GM12878 (cell line): ENCODE measurements at regions not wholly inside any gene's neighbourhood (a gene's known extent, or its start where the extent isn't known, plus 50 kb on each side); places are given as distances from the start of the nearest gene placed in this dataset.

Source experiments
- ATAC-seq: fragments of 200-7000 bp; cut with Tn5 transposase; 3 replicates; pipeline ENCODE4 v1.9.1; 2020; ENCODE audit warnings: mild to moderate bottlenecking, moderate library complexity
- BruUV-seq: library from RNA; stranded (reverse); fragments of 400-500 nt; replicated peaks from 2 replicates; lab custom pipeline; 2021; lab: Mats Ljungman, UMichigan
- CTCF ChIA-PET: fragments of 300-600 bp; sonication (Branson Sonifier 250); formaldehyde crosslinking; extraction: SDS; loops from one replicate; lab custom pipeline; 2021; ENCODE audit warnings: inconsistent platforms; lab: Yijun Ruan, JAX
- POLR2A ChIA-PET: fragments of 350-600 bp; formaldehyde crosslinking; extraction: SDS; loops from one replicate; lab custom pipeline; 2021; ENCODE audit warnings: inconsistent platforms; lab: Charles Lee
- RAD21 ChIA-PET: fragments of 300-600 bp; sonication (Branson Sonifier 250); formaldehyde crosslinking; loops from one replicate; lab custom pipeline; 2023; ENCODE audit warnings: antibody characterized with exemption; ENCODE audit not compliant: unreplicated experiment; lab: Charles Lee
- SMC1A ChIA-PET: fragments of 300-600 bp; sonication (Branson Sonifier 250); formaldehyde crosslinking; loops from one replicate; lab custom pipeline; 2023; ENCODE audit not compliant: unreplicated experiment, uncharacterized antibody; lab: Charles Lee
- DNase-seq: peaks from one replicate; pipeline ENCODE4 v3.0.0-alpha.2; 2011; ENCODE audit warnings: low read depth, low spot score
- FAIRE-seq: peaks from 3 replicates; lab custom pipeline; 2011; peaks lifted over from hg19 to GRCh38; lab: Jason Lieb, UNC
- H2AFZ ChIP-seq: 2 replicates; pipeline ENCODE4 v1.6.0; 2011; ENCODE audit warnings: low read depth, low read length, control low read depth; ENCODE audit not compliant: control insufficient read depth
- H3K27ac ChIP-seq: 2 replicates; pipeline ENCODE4 v1.5.1; 2011; ENCODE audit warnings: control low read depth; ENCODE audit not compliant: control insufficient read depth, insufficient read depth
- H3K27me3 ChIP-seq, 2 experiments: replicated peaks in 1 of 2; 2 replicates each; pipeline versions ENCODE4 v1.6.0 to v1.6.1; 2011; ENCODE audit warnings: low read length in 1 of 2; ENCODE audit not compliant: control insufficient read depth in 2 of 2, insufficient read depth in 2 of 2
- H3K36me3 ChIP-seq, 2 experiments: 2 replicates each; pipeline ENCODE4 v1.5.1; 2011; ENCODE audit warnings: low read length in 1 of 2; ENCODE audit not compliant: control insufficient read depth in 2 of 2, insufficient read depth in 2 of 2
- H3K4me1 ChIP-seq: 2 replicates; pipeline ENCODE4 v1.6.1; 2011; ENCODE audit warnings: mild to moderate bottlenecking, low read length, moderate library complexity, mixed read lengths; ENCODE audit not compliant: control insufficient read depth, insufficient read depth
- H3K4me2 ChIP-seq: 2 replicates; pipeline ENCODE4 v1.6.0; 2011; ENCODE audit warnings: control low read depth; ENCODE audit not compliant: control insufficient read depth, insufficient read depth
- H3K4me3 ChIP-seq: fragments of 200-600 bp; sonication (generic); 2 replicates; pipeline ENCODE4 v1.5.1; 2016
- H3K79me2 ChIP-seq: 2 replicates; pipeline ENCODE4 v1.6.0; 2011; ENCODE audit warnings: low read length; ENCODE audit not compliant: control insufficient read depth, insufficient read depth
- H3K9ac ChIP-seq: 2 replicates; pipeline ENCODE4 v1.8.0; 2011; ENCODE audit warnings: low read length, control low read depth, mixed read lengths; ENCODE audit not compliant: control insufficient read depth, insufficient read depth
- H3K9me3 ChIP-seq: replicated peaks from 3 replicates; pipeline ENCODE4 v1.5.1; 2011; ENCODE audit warnings: mild to moderate bottlenecking, low read length; ENCODE audit not compliant: control insufficient read depth, insufficient read depth
- H4K20me1 ChIP-seq: 2 replicates; pipeline ENCODE4 v1.6.0; 2011; ENCODE audit not compliant: control insufficient read depth, insufficient read depth
- CUX1 ChIP-seq: IDR thresholded peaks from 2 replicates; pipeline ENCODE4 v1.6.1; 2012; ENCODE audit warnings: improper control_type of control experiment, low read depth, low read length; ENCODE audit not compliant: insufficient replicate concordance
- NFXL1 ChIP-seq: fragments of 450-650 bp; IDR thresholded peaks from 2 replicates; pipeline ENCODE4 v1.6.1; 2017; ENCODE audit warnings: antibody characterized with exemption, mild to moderate bottlenecking, borderline replicate concordance
- NR2C2 ChIP-seq: IDR thresholded peaks from 2 replicates; pipeline ENCODE4 v1.6.1; 2011; ENCODE audit warnings: borderline replicate concordance, low read depth; ENCODE audit not compliant: control insufficient read depth, insufficient read length
- POLR2A ChIP-seq: IDR thresholded peaks from 2 replicates; pipeline ENCODE4 v1.6.1; 2011; ENCODE audit warnings: low read depth, mild to moderate bottlenecking, low read length
- RAD21 ChIP-seq: IDR thresholded peaks from 2 replicates; pipeline ENCODE4 v1.6.1; 2011; ENCODE audit warnings: mild to moderate bottlenecking, low read depth, low read length, moderate library complexity; ENCODE audit not compliant: insufficient read depth
- RELA ChIP-seq: fragments of 450-650 bp; IDR thresholded peaks from 2 replicates; pipeline ENCODE4 v1.8.0; 2014; ENCODE audit warnings: borderline replicate concordance; ENCODE audit not compliant: partially characterized antibody
- WRNIP1 ChIP-seq: IDR thresholded peaks from 2 replicates; pipeline ENCODE4 v1.6.1; 2011; ENCODE audit warnings: low read depth, low read length, improper control_type of control experiment, borderline replicate concordance
- ZSCAN29 ChIP-seq: fragments of 450-650 bp; IDR thresholded peaks from 2 replicates; pipeline ENCODE4 v1.6.1; 2017; ENCODE audit warnings: mild to moderate bottlenecking, moderate library complexity
- WGBS: methylation state at CpG from one replicate; pipeline ENCODE4 v1.1.6; 2016; ENCODE audit warnings: low lambda C conversion rate; ENCODE audit not compliant: insufficient replicate concordance, insufficient coverage; ENCODE audit errors: missing lambda C conversion rate; 5-methylcytosine and 5-hydroxymethylcytosine counted together
- in situ Hi-C: fragments of 300-500 bp; cut with MboI; formaldehyde crosslinking; loops from 9 replicates; pipeline ENCODE4 v1.14.3; 2018; ENCODE audit warnings: mixed read lengths
- intact Hi-C: fragments of 100-400 bp; cut with micrococcal nuclease; formaldehyde crosslinking; loops from one replicate; pipeline ENCODE4 v1.14.2; 2022; ENCODE audit not compliant: unreplicated experiment

DNA sequence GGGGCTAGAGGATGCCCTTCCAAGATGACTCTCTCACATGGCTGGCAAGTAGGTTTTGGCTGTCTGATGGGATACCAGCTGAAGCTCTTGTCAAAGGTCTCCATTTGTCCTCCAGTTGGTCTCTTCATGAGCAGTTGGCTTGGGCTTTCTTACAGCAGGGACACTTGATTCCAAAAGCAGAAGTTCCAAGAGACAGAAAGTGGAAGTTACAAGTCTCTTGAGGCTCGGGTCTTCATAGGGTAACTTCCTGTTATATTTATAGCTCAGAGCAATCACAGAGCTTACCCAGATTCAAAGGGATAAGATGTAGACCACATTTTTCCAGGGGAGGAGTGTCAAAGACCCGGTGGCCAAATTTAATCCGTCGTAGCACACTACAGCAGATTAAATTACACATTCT lies 440.0 kb downstream of the RFC3 start:
- no peak for DNase-seq
- Histone ChIP-seq H3K79me2 (no peaks in the 10 kb centered on the region), H3K36me3 (no peaks in the 10 kb centered on the region), H3K4me1 (no peaks in the 10 kb centered on the region), H2AFZ (no peak overlapping the region), H3K27me3 (no peaks in the 10 kb centered on the region), H3K4me3 (no peak overlapping the region), H3K9me3 (no peaks in the 10 kb centered on the region), H3K27ac (no peak overlapping the region), H3K9ac (no peak overlapping the region), H4K20me1 (no peaks in the 10 kb centered on the region), H3K4me2 (no peak overlapping the region)
- ChIA-PET RAD21 (no interaction called here), CTCF (no interaction called here), SMC1A (no interaction called here), POLR2A (no interaction called here)
- BruUV-seq, result no TSS peak
- TF ChIP-seq WRNIP1, result no peak
- TF ChIP-seq NR2C2, result no peak
- TF ChIP-seq RAD21, result no peak
- TF ChIP-seq POLR2A, result no peak
- TF ChIP-seq RELA, result no peak
- no peak for TF ChIP-seq NFXL1
- TF ChIP-seq CUX1, result no peak
- no peak for TF ChIP-seq ZSCAN29
- in situ Hi-C loops, result no loop called here
- intact Hi-C loops, result no loop called here
- FAIRE-seq, result no peak
- 0% methylated on average over 4 of the region's 4 CpGs for WGBS
- no peak for ATAC-seq
